GM21619 (cell line): ENCODE measurements at regions not wholly inside any gene's neighbourhood (a gene's known extent, or its start where the extent isn't known, plus 50 kb on each side); places are given as distances from the start of the nearest gene placed in this dataset.

Source experiments
- ATAC-seq: cut with Tn5 transposase; IDR thresholded peaks from one replicate; pipeline ENCODE4 v1.9.1; 2021; ENCODE audit not compliant: unreplicated experiment

DNA sequence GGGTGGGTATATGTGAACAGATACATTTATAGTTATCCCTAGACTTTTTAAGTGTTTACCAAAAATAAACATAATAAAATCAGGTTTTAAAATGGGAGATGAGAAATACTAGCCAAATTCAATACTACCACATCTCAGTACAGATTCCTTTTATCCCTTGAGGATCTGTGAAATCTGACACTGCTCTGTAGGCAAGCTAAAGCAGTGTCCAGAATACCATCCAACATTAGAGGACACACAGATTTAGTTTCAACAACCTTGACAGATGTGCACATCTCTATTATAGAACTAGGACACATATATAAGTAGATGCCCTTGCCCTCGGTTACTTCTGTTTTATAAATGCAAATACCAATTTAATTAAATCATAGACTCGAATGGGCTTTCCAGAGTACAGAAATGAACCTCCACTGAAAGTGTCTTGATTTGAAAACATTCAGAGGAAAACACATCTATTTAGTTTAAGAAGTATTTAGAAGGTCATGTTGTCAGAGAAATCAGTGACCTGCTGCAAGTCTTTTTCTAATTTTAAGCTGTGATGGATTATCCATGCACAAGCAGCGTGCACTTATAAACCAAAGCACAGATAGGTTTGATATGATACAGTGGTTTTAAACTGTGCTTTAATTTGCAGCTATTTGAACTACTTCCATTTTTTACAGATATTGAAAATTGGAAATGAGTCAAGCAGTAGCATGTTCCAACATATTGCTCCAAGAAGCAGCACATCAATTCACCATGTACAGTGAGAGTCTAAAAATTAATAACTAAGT lies 156.3 kb upstream of the EPHA7 start:
- ATAC-seq: no peak

DNA sequence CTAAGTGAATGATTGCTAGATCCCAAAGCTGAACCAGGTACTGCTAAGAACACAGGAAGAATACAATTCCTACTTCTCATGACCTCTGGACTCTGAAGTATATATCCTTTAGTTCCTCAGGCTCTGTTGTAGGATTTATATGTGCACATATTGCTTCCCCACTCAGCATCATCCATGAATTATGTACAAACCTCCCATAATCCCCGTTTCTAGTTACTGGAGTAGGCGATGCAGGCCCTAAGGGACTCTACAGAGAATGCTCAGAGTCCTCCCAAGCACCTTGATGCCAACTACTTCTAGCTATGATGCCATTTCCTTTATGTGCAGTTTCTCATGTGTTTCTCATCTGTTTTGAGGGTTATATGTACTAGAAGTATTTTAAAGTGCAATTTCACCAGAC lies 154.9 kb upstream of the EPHA7 start:
- no peak for ATAC-seq

DNA sequence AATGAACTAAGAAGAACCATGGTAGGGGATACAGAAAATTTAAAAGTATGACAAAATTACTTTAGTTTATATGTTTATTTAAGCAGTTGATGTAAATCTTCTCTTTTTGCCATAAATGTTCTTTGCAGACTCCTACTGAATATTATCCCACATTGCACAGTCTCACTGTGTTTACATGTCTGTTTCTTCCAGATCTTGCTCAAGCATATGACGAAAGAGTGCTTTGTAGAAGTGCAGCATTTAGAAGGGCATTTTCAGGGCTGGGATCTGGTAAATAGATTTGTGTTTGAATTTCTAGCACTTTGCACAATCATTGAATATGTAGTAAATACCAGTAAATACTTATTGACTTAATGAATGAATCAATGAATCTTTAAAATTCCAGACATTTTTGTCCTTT lies 152.0 kb upstream of the EPHA7 start:
- no peak for ATAC-seq

DNA sequence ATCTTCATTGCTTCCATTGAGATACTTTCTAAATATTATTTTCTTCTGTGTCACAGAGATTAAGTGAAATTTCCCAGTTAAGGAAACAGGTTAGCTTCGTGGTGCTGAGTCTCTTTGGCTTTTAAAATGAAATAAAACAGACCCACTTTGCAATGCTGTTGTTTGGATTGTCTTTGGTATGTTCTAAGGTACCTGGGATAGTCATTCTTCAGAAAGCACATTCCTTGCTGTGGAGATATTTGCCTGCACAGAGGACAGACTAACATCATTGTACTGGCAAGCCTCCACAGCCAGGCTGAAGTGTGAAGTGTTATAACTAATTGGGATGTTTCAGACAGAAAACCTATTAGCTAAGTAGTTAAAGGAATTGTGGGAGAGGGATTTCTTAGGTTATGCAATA lies 148.8 kb upstream of the EPHA7 start:
- no peak for ATAC-seq

DNA sequence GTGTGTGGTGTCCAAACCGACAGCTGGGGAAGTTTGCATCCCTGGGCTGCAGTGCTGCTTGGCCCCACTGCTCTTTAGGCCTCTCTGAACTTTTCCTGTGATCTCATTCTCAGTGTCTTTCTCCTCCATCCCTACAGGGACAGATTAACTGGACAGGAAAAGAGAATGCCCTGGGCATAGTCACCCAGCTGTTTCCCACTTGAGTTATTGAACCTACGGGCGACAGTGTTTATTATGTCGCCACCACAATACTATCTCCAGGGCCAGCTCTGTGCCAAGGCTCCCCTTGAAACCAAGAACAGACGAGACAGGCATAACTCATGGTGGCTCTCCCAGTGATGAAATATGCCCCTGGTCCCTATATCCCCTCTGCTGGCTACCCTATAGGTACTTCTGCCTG lies 147.8 kb upstream of the EPHA7 start:
- no peak for ATAC-seq

DNA sequence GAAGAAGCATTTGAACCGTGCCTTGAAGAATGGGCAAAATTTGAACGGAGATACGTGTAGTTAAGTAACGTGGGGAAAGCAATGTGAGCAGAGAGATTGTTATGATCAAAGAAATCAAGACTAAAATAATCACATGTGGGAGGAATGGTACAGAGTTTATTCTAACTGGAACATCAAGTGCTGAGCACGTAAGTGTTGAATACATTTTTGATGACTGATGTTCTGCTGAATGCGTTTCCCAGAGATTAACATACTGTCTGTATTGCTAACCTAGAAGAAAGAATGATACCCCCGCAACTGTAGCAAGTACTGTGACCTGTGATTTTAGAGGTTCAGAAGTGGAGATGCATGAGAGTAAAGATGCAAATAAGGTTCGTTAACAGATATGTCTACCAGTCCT lies 146.9 kb upstream of the EPHA7 start:
- ATAC-seq: no peak

DNA sequence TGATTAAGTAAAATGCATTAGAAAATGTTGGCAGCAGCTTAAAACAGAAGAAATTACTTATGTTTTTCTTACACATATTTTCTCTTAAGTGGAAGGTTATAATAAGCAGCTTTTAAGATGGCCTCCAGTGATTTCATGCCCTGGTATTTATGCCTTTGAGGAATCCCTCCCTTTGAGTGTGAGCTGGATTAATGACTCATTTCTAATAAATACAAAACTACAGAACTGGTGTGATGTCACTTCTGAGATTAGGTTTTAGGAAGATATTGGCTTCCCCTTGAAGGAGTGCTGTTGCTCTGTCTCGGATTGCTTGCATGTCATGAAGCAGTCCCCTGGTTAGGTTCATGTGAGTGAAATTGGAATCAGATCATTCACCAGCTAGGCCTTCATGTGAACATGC lies 143.2 kb upstream of the EPHA7 start:
- ATAC-seq: no peak

DNA sequence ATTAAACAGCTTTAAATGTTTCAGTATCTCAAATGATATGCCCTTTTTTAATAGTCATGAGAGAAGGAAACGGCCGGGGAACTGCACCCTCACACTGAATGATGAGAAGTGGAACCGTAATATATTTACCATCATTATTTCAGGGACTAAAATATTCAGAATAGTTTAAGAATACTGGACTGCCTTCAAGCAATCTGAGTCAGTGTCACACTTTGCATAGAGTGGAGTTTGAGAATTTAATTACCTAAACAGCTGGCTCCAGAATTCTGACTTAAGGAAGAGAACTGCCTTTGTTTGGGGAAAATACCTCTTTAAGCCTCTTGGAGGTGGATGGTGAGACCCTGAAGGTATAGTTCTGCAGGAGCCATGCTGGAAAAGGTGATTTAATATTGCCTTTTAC lies 135.9 kb upstream of the EPHA7 start:
- no peak for ATAC-seq

DNA sequence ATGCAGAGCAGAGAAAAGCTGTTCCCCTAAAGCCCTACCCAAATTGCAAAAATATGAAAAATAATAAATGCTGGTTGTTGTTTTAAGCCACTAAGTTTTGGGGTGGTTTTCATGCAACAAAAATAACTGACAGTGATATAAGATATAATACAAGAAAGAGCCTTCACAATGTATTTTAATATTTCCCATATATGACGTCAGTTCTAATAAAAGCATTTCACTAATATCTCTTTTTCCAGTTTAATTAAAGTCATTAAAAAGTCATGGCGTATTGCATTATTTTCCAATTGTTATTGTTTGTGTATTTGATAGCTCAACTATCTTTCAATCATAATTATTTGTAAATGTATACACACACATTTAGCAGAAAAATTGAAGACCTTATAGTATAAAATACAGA lies 134.7 kb upstream of the EPHA7 start:
- no peak for ATAC-seq

DNA sequence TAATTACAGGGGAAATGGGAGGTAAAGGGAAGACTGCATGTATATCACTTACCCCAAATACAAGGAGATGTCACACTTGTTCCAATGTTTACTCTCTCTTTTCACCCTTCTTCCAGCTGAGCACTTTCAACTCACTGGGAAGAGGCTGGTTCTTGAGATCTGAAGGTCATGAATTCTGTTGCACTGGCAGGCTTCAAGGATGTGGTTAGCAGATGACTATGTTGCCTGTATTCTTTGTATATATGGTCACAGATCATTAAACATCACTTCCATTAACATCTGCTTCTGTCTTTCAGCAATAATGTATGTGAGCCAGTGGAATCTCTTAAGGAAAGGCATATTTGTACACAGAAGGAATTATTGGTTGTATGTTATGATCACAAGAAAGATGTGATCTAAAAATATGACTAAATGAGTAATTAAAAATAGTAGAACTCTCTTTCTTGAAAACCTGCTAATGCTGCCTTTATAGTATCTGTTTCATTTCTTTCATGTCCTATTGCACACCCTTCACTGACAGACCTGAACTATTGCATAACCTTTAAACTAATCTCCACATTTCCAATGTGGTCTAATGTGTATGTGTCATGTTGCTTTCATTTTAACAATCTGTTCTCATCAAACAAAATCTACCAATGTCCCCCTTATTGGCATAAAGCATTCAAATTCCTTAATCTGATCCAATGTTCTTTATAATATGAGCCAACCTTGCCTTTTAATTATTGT lies 131.4 kb upstream of the EPHA7 start:
- no peak for ATAC-seq

DNA sequence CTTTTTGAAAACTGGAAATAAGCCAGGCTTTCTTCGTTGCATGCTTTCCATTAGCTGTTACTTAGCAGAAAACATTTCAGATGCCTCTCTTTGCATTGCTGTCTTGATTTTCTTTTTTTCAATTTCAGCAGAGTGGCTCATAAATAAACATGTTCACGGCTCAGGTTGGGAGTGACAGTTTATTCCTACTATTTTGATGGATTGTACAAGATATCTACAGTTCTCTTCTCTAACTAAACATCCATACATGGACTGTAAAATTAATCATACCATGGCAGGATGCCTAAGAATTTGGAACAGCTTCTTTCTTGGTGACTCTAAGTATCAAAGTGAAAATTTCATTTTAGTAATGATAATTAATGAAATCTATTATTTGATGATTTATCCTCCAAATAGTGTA lies 130.5 kb upstream of the EPHA7 start:
- ATAC-seq: no peak

DNA sequence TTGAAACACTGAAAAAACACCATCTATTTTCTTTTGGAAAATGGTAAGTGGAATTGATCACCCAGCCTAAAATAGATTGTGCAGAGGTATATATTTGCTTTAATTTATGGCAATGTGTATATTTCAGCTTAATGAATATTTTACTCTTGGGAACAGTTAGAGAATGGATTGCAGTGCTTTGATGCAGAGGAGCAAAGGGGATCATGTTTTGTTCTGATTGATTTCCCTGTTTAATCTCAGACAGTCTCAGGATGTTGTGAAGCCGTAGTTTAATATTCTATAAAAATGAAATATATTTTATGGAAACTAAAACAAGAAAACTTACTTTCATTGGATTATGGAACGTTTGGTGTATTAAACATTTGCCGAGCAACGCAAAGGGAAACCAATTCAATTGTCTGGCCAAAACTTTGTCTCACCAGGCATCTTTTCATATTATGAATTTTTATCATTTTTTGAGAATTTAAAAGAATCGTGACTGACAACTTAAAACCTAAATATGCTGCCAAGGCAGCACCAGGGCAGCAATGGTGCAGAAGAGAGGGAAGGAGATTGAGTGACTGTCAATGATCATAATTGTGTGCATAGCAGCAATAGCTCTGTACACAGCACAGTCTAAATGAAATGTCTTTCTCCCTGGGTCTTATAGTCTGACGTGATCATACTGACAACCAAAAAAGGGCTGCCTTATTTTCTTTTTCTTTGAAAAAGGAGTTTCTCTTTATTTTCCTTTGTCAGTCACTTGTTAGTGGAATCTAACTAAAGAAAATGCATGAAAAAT lies 105.5 kb upstream of the EPHA7 start:
- ATAC-seq: no peak

DNA sequence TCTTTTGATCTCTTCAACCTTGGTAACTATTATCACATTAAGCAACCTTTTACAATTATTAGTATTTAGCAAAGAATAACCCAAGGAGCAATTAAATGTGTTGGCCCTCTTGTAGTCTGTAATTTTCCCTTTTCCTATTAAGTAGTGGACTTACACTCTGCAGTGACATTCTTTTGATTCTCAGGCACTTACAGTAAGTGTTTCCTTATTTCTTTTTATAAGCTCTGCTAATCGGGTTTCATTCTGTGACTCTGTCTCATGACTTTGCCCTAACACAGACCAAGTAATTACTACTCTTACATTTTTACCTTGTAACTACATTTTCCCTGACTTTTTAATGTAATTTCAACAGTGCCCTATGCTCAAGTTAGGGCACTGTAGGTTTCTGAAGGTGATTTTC lies 104.0 kb upstream of the EPHA7 start:
- ATAC-seq: no peak

DNA sequence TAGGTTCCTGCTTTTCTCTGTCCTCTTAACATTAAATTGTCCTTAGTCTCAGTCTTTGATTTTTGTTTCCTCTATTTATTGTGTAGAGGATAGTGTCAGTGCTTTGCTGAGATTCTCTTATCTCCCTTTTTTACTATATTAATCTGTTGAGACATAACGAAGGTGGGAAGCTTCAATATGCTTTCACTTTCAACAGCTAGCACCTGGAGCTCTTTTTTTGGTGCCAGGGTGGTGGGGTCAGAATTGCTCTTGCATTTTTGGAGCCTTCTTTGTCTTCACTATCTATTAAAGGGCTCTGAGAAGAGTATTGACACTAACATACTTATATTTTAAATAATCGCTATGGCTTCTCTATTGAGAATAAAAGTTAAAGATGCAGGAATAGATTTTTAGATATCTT lies 97.1 kb upstream of the EPHA7 start:
- ATAC-seq: no peak

DNA sequence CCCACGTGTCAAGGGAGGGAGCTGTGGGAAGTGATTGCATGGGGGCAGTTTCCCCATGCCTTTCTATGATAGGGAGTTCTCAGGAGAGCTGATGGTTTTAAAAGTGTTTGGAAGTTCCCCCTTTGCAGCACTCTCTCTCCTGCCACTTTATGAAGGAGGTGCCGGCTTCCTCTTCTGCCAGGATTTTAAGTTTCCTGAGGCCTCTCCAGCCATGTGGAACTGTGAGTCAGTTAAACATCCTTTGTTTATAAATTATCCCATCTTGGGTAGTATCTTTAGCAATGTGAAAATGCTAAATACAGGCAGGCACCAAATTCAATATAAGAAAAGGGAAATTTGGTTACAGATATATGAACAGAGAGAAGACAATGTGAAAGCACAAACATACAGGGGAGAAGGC lies 96.4 kb upstream of the EPHA7 start:
- no peak for ATAC-seq

DNA sequence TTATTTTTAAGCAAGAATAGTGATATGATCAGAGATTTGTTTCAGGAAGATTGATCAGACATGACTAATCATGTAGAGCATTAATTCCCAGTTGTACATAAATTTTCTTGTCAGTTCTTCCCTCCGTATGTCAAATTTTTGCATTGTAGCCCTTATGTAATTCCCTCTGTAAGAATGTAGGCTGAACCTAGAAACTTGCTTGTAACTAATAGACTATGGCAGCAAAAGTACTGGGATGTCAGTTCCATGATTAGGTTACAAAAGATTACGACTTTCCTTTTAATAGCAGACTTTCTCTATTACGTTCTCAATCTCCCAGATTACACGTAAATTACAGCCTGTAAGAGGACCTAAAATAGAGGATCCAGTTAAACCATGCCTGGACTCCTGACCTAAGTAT lies 79.4 kb upstream of the EPHA7 start:
- no peak for ATAC-seq

DNA sequence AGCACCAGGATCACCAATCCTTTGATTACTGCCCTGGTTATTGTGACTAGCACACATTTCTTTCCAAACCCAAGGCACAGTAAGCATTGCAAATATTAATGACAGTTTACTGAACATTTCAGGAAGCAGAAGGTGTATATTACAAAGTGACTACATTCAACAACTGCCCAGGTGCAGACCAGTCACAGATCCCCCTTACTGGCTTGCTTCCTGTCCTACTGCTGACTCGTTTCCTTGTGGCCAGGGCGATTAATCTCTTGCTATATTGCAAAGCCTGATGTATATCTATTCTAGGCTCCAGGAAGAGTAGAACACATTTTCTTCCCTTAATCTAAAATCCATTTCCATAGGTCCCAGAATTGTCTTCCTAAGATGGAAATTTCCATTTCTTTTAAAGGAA lies 77.2 kb upstream of the EPHA7 start:
- no peak for ATAC-seq

DNA sequence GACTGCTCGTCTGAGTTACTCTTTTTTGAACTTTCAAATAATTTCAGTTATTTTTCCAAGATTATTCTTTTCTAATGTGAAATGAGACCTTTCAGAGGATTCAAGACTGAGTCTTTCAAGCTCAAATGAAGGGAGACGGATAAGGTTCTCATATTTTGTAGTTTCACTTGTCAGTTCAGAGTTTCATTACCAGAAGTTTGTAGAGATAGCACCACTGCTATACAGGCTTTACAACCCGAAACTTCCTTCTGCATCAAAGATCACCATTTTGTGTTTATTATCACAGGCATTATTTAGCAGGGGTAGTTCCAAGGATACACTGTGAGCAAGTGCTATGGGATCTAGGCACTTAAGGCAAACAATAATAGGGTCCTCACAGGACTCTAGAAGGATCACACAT lies 74.7 kb upstream of the EPHA7 start:
- ATAC-seq: no peak

DNA sequence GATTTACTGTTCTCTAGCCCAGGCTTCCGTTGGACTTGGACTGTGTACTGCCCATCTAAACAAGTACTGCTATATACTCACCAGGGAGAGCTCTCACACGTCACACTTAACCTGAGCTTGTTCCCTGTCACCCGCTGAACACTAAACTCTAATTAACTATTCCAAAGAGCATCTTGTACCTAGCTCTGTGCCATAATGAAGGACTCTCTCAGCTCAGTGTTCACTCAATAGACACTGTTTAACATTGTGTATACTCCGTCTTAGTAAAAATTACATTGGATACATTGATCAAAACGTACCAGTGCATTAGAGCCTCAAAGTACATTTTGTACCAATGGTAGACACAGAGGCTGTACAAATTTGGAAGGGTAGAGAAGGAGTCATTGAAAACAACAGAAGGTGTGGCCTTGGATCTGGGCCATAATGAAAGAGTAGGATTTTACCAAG lies 55.4 kb upstream of the EPHA7 start:
- ATAC-seq: no peak

DNA sequence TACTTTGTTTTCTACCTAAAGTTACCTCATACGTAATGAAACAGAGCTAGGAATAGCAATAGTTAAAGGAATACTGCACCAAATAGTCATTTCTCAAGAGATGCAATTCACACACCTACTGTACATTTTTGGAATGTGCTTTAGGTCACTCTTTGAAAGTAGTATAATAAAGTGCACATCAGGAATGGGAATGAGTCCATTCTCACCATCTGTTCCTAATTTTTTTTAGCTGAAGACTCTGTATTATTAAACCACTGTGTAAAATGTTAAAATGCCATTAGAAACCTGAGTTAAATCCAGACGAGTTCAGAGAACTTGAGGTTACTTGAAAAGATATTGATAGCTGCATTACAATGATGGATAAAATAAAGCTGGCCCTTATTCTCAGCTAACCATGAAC lies 51.9 kb upstream of the EPHA7 start:
- no peak for ATAC-seq
